GM23338 (cell line): ENCODE measurements at regions not wholly inside any gene's neighbourhood (a gene's known extent, or its start where the extent isn't known, plus 50 kb on each side); places are given as distances from the start of the nearest gene placed in this dataset.

Source experiments
- ATAC-seq: fragments of 200-7000 bp; cut with Tn5 transposase; 3 replicates; pipeline ENCODE4 v1.9.1; 2020
- DNase-seq: peaks from one replicate; pipeline ENCODE4 v3.0.0-alpha.2; 2015; ENCODE audit warnings: low spot score
- H2AFZ ChIP-seq: fragments of 200-600 bp; sonication (generic); 2 replicates; pipeline ENCODE4 v1.8.0; 2016; ENCODE audit warnings: antibody characterized with exemption, mild to moderate bottlenecking, moderate library complexity
- H3F3A ChIP-seq: fragments of 200-600 bp; sonication (generic); replicated peaks from 2 replicates; pipeline ENCODE4 v1.8.0; 2017; ENCODE audit warnings: antibody characterized with exemption, mixed run types, low read depth
- H3K27ac ChIP-seq: fragments of 200-600 bp; sonication (generic); 2 replicates; pipeline ENCODE4 v1.6.1; 2016; ENCODE audit warnings: low read depth
- H3K27me3 ChIP-seq: fragments of 200-600 bp; sonication (generic); 2 replicates; pipeline ENCODE4 v1.8.0; 2016; ENCODE audit warnings: mild to moderate bottlenecking, mixed run types, moderate library complexity; ENCODE audit not compliant: insufficient read depth
- H3K36me3 ChIP-seq: fragments of 200-600 bp; sonication (generic); 2 replicates; pipeline ENCODE4 v1.8.0; 2016; ENCODE audit warnings: mild to moderate bottlenecking; ENCODE audit not compliant: insufficient read depth
- H3K4me1 ChIP-seq: fragments of 200-600 bp; sonication (generic); 2 replicates; pipeline ENCODE4 v1.8.0; 2016; ENCODE audit warnings: mild to moderate bottlenecking, moderate library complexity; ENCODE audit not compliant: insufficient read depth
- H3K4me2 ChIP-seq: fragments of 200-600 bp; sonication (generic); 2 replicates; pipeline ENCODE4 v1.7.1; 2017; ENCODE audit warnings: mixed run types
- H3K4me3 ChIP-seq: fragments of 200-600 bp; sonication (generic); 2 replicates; pipeline ENCODE4 v1.6.1; 2016; ENCODE audit warnings: mixed run types
- H3K79me2 ChIP-seq: fragments of 200-600 bp; sonication (generic); replicated peaks from 2 replicates; pipeline ENCODE4 v1.8.0; 2017; ENCODE audit warnings: mild to moderate bottlenecking; ENCODE audit not compliant: insufficient read depth
- H3K9me2 ChIP-seq: fragments of 200-600 bp; sonication (generic); 2 replicates; pipeline ENCODE4 v1.8.0; 2017; ENCODE audit not compliant: insufficient read depth
- H4K20me1 ChIP-seq: fragments of 200-600 bp; sonication (generic); replicated peaks from 2 replicates; pipeline ENCODE4 v1.8.0; 2017; ENCODE audit warnings: mild to moderate bottlenecking; ENCODE audit not compliant: insufficient read depth
- H3K27ac Mint-ChIP-seq: 2 replicates; pipeline ENCODE4 v1.8.0; 2020; ENCODE audit warnings: inconsistent platforms, mild to moderate bottlenecking, moderate library complexity, mixed read lengths
- H3K27me3 Mint-ChIP-seq: 3 replicates; pipeline ENCODE4 v1.8.0; 2022; ENCODE audit warnings: low read depth, mild to moderate bottlenecking, moderate library complexity, mixed read lengths, inconsistent platforms; ENCODE audit not compliant: insufficient read depth, poor library complexity
- H3K36me3 Mint-ChIP-seq: 3 replicates; pipeline ENCODE4 v1.8.0; 2021; ENCODE audit warnings: low read depth, mild to moderate bottlenecking, inconsistent platforms, moderate library complexity, mixed read lengths
- H3K4me1 Mint-ChIP-seq: 3 replicates; pipeline ENCODE4 v1.8.0; 2020; ENCODE audit warnings: mild to moderate bottlenecking, inconsistent platforms, mixed read lengths
- H3K4me3 Mint-ChIP-seq: 3 replicates; pipeline ENCODE4 v1.8.0; 2021; ENCODE audit warnings: moderate library complexity, mild to moderate bottlenecking, inconsistent platforms, mixed read lengths
- H3K9me3 Mint-ChIP-seq: 3 replicates; pipeline ENCODE4 v1.8.0; 2020; ENCODE audit warnings: moderate library complexity, mild to moderate bottlenecking, inconsistent platforms, mixed read lengths
- CREB1 ChIP-seq: fragments of 250-450 bp; sonication (Bioruptor Pico); IDR thresholded peaks from 2 replicates; pipeline ENCODE4 v1.5.0; 2020; ENCODE audit warnings: low read depth, mild to moderate bottlenecking, moderate library complexity
- JUNB ChIP-seq: IDR thresholded peaks from one replicate; pipeline ENCODE4 v1.6.1; 2016; ENCODE audit warnings: antibody characterized with exemption; ENCODE audit not compliant: unreplicated experiment
- NANOG ChIP-seq: IDR thresholded peaks from 2 replicates; pipeline ENCODE4 v1.6.1; 2016; ENCODE audit warnings: antibody characterized with exemption, borderline replicate concordance
- POLR2AphosphoS5 ChIP-seq: IDR thresholded peaks from 2 replicates; pipeline ENCODE4 v1.6.1; 2016; ENCODE audit warnings: antibody characterized with exemption, low read depth
- STAT1 ChIP-seq: IDR thresholded peaks from one replicate; pipeline ENCODE4 v1.6.1; 2016; ENCODE audit warnings: antibody characterized with exemption; ENCODE audit not compliant: unreplicated experiment
- ZNF331 ChIP-seq: fragments of 250-450 bp; sonication (Bioruptor Pico); IDR thresholded peaks from 2 replicates; pipeline ENCODE4 v1.5.0; 2020; ENCODE audit warnings: low read depth, mild to moderate bottlenecking, moderate library complexity
- TF ChIP-seq, protein P1 (sequence below): fragments of 250-450 bp; sonication (Bioruptor Pico); IDR thresholded peaks from 2 replicates; pipeline ENCODE4 v1.5.0; 2020; ENCODE audit warnings: mild to moderate bottlenecking, moderate library complexity

DNA sequence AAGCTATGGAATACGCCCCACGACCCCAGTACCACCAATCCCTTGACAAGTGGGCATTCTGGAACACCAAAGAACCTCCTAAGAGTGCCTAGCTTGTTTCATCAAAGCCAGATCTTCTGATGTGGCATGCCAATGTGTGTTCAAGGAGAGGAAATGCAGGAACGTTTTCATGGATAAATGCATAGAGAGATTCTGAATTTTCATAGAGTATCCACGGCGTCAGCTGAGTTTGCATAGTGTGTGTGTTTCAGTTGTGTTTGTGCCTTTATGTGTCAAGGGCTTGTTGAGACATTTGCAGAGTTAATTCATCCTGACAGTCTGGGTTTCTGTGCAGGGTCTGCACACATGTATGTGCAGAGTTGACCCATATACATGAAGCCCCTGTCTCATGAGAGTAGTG, 172.7 kb upstream of the LRFN2 start (continued):
- TF ChIP-seq, protein P1, sequence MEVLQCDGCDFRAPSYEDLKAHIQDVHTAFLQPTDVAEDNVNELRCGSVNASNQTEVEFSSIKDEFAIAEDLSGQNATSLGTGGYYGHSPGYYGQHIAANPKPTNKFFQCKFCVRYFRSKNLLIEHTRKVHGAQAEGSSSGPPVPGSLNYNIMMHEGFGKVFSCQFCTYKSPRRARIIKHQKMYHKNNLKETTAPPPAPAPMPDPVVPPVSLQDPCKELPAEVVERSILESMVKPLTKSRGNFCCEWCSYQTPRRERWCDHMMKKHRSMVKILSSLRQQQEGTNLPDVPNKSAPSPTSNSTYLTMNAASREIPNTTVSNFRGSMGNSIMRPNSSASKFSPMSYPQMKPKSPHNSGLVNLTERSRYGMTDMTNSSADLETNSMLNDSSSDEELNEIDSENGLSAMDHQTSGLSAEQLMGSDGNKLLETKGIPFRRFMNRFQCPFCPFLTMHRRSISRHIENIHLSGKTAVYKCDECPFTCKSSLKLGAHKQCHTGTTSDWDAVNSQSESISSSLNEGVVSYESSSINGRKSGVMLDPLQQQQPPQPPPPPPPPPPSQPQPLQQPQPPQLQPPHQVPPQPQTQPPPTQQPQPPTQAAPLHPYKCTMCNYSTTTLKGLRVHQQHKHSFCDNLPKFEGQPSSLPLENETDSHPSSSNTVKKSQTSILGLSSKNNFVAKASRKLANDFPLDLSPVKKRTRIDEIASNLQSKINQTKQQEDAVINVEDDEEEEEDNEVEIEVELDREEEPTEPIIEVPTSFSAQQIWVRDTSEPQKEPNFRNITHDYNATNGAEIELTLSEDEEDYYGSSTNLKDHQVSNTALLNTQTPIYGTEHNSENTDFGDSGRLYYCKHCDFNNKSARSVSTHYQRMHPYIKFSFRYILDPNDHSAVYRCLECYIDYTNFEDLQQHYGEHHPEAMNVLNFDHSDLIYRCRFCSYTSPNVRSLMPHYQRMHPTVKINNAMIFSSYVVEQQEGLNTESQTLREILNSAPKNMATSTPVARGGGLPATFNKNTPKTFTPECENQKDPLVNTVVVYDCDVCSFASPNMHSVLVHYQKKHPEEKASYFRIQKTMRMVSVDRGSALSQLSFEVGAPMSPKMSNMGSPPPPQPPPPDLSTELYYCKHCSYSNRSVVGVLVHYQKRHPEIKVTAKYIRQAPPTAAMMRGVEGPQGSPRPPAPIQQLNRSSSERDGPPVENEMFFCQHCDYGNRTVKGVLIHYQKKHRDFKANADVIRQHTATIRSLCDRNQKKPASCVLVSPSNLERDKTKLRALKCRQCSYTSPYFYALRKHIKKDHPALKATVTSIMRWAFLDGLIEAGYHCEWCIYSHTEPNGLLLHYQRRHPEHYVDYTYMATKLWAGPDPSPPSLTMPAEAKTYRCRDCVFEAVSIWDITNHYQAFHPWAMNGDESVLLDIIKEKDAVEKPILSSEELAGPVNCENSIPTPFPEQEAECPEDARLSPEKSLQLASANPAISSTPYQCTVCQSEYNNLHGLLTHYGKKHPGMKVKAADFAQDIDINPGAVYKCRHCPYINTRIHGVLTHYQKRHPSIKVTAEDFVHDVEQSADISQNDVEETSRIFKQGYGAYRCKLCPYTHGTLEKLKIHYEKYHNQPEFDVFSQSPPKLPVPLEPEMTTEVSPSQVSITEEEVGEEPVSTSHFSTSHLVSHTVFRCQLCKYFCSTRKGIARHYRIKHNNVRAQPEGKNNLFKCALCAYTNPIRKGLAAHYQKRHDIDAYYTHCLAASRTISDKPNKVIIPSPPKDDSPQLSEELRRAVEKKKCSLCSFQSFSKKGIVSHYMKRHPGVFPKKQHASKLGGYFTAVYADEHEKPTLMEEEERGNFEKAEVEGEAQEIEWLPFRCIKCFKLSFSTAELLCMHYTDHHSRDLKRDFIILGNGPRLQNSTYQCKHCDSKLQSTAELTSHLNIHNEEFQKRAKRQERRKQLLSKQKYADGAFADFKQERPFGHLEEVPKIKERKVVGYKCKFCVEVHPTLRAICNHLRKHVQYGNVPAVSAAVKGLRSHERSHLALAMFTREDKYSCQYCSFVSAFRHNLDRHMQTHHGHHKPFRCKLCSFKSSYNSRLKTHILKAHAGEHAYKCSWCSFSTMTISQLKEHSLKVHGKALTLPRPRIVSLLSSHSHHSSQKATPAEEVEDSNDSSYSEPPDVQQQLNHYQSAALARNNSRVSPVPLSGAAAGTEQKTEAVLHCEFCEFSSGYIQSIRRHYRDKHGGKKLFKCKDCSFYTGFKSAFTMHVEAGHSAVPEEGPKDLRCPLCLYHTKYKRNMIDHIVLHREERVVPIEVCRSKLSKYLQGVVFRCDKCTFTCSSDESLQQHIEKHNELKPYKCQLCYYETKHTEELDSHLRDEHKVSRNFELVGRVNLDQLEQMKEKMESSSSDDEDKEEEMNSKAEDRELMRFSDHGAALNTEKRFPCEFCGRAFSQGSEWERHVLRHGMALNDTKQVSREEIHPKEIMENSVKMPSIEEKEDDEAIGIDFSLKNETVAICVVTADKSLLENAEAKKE (CRISPR knock-in tag) = no peak
- TF ChIP-seq JUNB (no peak), STAT1 (no peak)

DNA sequence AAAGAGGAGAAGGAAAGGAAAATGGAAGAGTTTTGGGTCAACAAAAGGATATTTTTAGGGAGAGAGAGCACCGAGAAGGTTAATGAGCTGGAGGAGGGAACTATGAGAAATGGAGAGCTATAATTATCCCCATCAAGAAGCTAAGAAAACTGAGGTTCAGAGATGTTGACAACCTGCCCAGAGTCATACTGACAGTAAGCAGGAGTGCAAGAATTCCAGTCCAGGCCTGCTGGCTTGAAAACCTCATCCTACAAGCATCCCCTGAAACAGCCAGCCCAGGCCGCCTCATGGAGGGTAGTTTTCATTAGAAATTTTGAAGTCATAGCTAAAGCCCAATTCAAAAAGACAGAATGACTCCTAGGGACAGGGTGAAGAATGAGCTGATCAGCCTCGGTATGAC, 172.1 kb upstream of the LRFN2 start:
- no peaks in the 10 kb centered on the region for H3K36me3 Mint-ChIP-seq
- ATAC-seq = no peak
- H3K4me1 Mint-ChIP-seq = peaks cover 7% of the 10 kb centered on the region; the same call in 2 of the 3 replicates

More for the DNA sequence above, 172.1 kb upstream of the LRFN2 start:
- no peak for DNase-seq
- no peaks in the 10 kb centered on the region for H3F3A ChIP-seq
- peaks cover 8% of the 10 kb centered on the region for H3K4me1 ChIP-seq
- H3K36me3 ChIP-seq = no peaks in the 10 kb centered on the region
- no peak overlapping the region for H3K4me3 ChIP-seq
- H3K27ac ChIP-seq = no peak overlapping the region
- H3K79me2 ChIP-seq = no peaks in the 10 kb centered on the region
- Mint-ChIP-seq H3K9me3 (no peaks in the 10 kb centered on the region; the same call in 2 of the 3 replicates), H3K4me3 (no peak overlapping the region), H3K27me3 (peaks cover 12% of the 10 kb centered on the region), H3K27ac (no peak overlapping the region)
- H3K4me2 ChIP-seq = no peak overlapping the region
- no peaks in the 10 kb centered on the region for H4K20me1 ChIP-seq
- H3K9me2 ChIP-seq = no peaks in the 10 kb centered on the region
- H2AFZ ChIP-seq = no peak overlapping the region
- H3K27me3 ChIP-seq = peaks cover 27% of the 10 kb centered on the region
- TF ChIP-seq ZNF331 (CRISPR knock-in tag) (no peak), STAT1 (no peak), NANOG (no peak), CREB1 (CRISPR knock-in tag) (no peak), POLR2AphosphoS5 (no peak)
